Germinal center (tissue), 1 donor: ENCODE measurements at regions not wholly inside any gene's neighbourhood (a gene's known extent, or its start where the extent isn't known, plus 50 kb on each side); places are given as distances from the start of the nearest gene placed in this dataset.

Experiments used
- DNase-seq: peaks from one replicate; pipeline ENCODE4 v3.0.0; 2012; ENCODE audit warnings: mixed read lengths, low spot score

DNA sequence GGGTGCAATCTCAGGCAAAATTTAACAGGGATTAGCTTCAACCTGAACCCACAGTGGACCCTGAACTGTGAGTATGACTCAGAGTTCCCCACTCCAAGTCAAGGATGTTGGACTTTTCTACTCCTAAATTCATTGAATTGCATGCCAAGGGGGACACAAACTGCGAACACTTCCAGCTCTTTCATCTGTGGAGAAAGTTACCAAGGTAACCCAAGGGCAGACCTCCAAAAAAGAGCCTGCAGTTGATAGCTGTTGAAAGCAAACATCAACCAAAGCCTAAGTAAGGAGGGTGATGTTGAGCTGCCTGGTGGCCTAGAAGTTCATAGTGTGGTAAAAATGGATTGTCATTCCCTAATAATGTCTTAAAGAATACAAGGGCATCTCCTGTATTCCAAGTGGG lies 1242.9 kb downstream of the C4orf33 start:
- DNase-seq = no peak

DNA sequence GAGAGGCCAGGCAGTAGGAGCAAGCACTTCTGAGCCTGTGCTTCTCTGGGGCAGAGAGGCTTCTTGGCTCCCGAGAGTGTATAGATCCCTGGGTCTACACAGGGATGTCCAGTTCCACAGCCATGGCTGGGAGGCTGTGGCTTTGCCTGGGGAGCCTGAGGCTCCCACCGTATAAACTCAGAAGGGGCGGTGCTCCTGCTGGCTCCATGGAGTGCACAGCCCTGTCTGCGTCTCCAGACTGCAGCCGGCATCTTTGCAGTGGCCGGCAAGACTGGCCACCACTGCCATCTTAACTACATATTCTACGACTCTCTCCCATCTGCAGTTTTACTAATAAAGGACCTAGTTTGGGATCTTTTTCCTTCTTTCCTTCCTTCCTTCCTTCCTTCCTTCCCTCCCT lies 1253.8 kb downstream of the C4orf33 start:
- no peak for DNase-seq

DNA sequence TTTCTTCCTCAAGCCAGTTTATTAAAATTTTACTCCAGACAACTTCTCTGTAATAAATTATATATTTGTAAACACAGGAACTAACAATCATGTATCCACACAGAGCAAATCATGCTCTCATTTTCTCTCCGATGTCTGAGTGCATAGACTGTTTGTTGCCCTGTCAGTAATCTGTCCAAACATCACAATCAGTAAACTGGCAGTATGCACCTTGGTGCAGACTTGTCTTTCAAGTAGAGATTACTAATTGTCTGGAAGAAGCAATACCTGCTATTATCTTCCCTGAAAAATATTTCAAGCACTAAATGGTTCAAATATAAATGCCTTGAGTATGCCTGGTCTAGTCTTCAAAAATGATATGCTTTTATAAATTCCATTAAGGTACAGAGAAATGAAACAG lies 1260.9 kb downstream of the C4orf33 start:
- DNase-seq = no peak

DNA sequence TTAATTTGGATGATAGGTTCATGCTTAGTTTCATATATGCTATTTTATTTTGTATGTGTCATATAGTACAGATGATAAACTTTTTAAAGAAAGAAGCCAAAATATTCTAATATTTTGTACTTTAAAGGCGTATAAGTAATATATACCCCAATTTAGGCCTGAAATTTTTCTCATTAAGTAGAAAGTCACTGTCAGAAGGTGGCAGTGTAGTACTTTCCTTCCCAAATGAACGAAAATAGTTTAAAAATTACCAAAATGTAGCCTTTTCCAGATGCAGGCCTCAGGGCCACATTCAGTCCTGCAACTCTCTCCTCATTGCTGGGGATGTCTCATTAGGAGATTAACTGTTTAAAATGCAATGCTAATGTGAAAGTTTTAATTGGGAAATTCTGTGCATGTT lies 1263.6 kb downstream of the C4orf33 start:
- no peak for DNase-seq

DNA sequence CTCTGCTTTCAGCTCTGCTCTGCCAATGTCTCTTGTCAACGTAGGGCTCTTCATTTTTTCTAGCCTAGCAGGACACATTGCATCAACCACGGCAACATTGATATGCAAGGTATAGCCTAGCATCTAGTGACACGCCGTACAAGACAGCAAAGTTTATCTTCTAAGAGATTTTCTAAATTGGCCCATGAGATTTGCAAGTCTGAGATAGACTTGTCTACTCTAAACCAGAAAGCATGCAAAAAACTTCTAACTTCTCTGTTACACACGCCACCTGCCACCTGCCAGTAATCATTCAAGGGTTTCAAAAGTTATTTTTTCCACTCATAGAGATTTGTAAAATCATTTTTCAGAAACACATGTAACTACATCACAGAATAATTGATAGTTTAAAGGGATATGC lies 1265.7 kb downstream of the C4orf33 start:
- no peak for DNase-seq

DNA sequence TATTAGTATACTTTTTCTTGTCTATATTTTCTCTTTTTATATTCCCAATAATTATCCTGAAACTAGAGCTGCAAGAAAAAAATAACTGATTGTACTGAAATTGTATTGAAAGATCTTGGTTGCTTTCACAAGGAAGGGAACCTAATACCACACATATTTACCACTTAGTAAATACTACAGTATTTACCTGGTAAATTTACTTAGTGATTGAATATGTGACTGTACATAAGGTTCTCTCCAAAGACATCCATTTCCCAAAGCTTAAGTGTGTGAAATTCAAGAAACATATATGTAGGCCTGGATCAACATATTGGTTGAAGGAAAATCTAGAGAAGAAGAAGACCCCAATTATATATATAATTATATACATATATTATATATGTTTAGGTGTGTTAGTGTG lies 1272.7 kb downstream of the C4orf33 start:
- DNase-seq = no peak

DNA sequence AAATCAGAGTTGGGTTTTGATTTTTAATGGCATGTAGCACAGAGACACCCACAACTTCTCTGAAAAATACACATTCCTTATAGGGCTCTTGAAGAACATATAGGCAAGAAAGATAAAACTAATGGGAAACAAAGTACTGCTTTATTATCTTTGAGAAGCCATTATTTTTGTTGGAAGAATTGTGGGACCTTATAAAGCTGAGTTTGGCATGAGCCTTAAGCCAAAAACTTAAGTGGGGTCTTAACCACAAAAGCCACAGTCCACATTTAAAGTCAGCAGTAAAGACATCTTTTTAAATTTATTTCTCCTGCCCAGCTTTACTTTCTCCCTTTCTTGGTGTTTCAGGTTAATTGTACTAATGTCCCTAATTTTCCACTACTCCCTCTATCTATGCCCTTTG lies 1297.3 kb downstream of the C4orf33 start:
- no peak for DNase-seq

DNA sequence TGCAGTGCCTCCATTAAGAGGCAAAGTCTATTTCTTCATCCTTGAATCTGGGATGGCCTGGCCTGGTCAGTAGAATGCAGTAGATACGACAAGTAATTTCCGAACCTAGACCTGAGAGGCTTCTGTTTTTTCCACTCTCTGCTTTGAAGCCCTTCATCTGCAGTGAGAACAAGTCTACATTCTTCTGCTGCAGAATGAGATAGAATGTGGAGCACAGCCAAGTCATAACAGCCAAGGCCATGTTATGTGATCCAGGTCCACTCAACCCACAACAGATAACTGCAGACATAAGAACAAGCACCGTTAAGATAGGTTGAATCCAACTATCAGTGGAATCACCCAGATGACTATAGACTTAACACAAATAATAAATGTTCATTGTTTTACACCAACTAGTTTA lies 1297.7 kb downstream of the C4orf33 start:
- DNase-seq = no peak

DNA sequence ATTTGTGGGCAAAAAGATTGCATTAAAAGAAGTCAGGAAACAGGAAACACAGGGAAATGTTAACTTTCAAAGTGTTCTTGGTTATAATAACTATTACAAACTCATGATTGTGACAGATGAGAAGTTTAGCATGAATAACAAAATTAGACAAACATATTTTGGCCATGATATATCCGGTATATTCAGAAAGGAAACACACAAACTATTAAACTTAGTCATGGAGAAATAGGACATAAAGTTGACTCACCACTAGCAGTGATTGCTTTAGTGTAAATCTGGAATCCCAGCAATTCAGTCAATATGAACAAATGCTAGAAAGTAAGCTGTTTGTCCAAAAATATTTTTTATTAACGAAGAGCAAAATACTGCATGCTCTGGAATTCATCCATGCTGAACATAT lies 1299.9 kb downstream of the C4orf33 start:
- DNase-seq = no peak

DNA sequence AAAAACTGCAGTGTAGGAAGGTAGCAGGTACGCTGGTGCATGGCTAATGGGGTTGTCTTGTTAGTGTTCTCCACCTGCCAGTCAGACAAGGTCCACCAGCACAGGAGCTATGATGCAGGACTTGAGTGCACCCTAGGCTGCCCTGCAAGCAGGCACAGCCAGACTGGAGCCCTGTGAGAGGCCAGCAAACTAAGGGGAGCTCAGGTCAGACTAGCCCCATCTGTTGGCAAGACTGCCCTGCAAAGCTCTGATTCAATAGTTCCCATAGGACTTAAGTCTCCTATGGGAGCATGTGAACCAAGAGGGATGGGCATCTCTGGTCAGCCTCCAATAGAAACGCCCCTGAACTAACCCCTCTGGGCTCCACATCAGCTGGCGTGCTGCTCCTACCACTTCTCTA lies 1307.3 kb downstream of the C4orf33 start:
- no peak for DNase-seq

DNA sequence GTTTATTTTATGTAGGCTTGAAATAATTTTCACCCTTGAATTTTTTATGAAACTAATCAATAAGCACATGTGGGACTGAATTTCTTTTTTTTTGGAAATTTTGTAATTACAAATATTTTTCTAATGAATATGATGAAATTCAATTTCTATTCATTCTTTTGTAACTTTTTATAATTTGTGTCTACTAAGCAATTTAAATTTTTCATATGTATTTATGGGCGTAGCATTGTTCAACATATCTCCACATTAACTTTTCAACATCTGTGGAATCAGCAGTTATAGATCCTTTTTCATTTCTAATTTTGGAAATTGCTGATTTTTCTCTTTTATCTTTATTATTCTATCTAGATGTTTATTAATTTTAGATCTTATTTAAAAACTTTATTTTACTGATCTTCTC lies 1320.3 kb downstream of the C4orf33 start:
- no peak for DNase-seq

DNA sequence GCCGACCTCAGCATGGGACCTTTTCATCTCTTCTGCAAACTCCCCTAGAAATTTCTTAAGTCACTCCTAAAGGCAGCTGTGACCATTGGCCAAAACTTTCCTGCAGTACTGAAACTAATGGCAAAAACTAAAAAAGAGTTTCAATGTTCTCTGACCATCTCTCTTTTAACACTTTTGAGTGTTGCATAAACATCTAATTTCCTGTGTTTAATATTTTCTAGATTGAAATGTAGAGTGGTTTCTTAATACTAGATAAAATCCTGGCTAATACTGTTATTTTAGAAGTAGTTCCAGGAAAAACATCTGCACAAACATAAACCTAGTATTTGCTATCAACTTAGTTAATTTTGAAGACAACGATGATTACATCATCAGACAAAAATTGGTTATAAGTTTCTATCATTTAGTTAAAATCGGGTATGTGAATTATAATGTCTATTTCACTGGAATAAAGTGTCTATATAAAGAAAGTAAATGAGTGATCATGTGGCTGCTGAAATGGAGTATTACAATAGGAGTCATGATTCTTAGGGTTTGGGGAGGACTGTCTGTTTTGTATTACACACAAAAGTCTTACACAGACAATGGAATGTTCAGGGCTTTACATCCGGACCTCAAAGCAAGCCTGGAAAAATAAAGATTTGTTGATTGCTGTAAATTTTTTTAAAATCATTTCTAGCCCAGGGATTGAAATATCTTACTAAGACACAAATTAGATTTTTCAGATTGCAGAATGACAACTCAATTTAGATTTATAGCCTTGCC lies 1323.4 kb downstream of the C4orf33 start:
- no peak for DNase-seq

DNA sequence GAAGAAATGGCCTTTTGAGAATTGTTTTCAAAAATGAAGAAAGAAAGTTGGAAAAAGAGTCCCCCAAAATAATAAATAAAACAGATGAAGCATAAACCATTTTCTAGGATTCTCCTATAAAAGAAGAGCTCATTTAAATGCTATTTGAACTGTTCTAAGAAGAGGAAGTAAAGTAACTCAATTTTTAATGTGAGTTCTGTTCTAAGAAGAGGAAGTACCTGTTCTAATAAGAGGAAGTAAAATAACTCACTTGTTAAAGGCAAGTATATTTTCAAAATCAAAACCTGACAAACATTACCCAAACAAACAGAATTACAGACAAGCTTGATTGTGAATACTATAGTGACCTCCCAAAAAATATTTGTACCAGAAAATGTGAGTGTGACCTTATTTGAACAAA lies 1326.3 kb downstream of the C4orf33 start:
- no peak for DNase-seq

DNA sequence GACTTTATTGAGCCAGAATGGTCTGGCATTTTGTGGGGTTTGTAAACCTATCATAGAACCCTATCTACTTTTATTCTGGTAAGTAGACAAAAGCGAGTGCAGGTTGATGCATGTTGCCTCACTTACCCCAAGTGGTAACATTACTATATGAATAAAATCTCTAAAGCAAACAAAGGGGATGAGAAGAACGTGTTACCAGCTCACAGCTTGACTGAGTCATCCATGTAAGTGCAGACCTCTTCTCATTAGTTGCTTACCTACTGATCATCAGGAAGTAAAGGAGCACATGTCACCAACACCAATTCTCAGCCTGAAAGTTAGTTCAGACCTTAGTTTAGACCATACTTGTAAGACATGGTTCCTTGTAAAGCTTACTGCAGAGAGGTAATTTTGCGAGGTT lies 1328.3 kb downstream of the C4orf33 start:
- DNase-seq = no peak

DNA sequence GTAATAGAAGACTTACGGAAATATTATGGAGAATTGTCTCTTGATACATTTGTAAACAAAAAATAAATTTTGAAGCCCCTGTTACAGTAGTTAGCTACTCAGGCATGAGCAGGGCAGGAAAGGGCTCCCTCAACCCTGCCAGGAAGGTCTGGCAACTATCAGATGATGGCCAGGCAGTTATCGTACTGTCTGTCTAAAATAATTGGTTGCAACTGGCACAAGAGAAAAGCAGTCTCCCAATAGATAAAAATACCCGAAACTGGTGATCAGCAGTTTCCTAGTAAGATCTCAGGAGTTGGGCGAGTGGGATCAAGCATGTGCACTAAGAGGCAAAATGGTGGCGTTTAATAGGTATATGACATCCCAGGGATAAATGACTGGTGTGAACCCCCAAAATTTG lies 1336.3 kb downstream of the C4orf33 start:
- no peak for DNase-seq

DNA sequence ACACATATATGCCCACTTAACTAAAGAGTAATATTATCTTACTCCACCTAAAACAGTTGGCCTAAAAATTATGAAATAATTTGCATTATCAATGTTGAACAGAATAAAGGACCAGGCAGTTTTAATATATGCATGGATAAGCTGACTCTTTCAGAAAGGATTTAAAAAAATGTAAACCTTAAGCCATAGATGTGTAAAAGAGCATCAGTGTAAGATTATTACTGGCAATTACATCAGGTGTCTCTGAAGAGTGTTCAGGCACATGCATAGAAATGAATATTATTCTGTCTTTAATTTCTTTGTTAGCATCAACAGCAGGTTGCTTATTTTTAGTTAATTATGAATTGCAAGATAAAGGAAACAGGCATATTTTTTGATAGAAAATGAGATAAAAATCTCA lies 1353.8 kb downstream of the C4orf33 start:
- DNase-seq = no peak

DNA sequence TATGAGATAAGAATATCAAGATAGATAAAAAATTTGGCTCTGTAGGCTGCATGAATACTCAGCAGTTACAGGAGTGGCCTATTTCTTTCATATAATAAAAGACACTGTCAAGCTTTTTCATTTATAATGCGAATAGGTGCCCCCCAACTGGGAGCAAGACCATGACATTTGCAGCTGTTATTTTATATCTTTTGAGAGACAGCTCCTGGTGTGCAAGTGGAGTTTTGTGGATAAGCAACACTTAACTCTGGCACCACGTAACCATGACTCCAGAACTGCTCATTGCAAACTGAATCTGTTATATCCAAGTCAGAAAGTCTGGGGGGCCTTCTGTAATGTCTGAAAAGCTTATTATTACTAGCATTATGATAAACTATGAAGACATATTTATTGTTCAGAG lies 1372.4 kb downstream of the C4orf33 start:
- no peak for DNase-seq

DNA sequence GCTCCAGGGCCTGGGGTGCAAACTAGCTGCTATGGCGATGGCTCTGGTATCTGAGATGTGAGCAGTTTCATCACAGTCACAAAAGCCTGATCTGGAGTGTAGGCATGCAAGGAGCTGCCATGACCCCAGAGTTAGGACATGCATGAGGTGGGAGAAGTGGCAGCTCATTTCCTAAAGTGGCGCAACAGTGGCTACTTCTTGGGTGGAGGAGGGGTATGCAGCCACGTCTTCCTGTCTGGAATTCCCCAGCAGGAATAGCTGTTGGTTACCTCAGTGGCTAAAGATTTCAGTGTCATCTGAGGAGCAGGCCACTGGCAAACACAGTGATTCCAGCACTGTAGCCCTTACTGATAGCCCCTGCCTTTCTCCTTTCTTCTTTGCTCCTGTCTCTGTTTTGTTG lies 1382.5 kb downstream of the C4orf33 start:
- no peak for DNase-seq

DNA sequence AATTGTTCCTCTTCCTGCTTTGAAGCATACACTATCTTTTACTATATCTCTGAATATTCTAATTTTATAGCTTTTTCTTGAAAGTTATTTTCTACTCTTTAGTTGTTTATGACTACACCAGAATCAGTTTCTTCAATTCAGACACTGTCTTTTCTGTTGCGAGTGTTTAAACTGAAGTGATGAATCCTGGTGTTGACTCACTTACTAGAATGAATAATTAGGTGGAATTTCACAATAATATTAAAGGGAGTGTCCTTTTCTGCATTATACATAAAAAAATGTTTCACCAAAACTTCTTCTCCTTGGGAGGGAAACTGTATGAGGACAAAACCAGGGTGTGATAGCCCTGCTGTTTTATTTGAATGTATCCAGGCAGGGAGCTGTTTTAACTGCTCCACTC lies 1383.1 kb downstream of the C4orf33 start:
- DNase-seq = no peak

DNA sequence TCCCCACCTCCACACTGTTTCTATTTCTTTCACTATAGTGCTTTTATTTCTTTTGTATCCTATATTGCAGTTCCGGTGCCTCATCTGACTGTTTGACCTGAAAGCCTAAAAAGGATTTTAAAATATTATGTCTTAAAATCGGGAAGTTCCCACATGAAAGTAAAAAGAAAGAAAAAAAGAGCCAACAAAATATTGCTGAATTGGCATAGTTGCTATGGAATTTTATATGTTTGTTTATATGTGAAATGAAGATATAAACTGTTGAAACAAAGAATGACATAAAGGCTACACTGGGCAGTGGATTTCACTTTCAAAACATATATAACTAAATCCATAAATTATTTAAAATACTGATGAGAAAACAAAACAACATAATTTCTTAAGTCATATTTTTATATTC lies 1383.7 kb downstream of the C4orf33 start:
- no peak for DNase-seq

DNA sequence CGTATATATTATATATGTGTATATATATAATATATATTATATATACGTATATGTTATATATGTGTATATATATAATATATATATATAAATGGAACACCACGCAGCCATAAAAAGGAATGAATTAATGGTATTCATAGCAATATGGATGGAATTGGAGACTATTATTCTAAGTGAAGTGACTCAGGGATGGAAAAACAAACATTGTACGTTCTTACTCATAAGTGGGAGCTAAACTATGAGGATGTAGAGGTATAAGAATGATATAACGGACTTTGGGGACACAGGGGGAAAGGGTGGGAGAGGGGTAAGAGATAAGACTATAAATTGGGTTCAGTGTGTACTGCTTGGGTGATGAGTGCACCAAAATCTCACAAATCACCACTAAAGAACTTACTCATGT lies 1388.9 kb downstream of the C4orf33 start:
- DNase-seq = no peak

DNA sequence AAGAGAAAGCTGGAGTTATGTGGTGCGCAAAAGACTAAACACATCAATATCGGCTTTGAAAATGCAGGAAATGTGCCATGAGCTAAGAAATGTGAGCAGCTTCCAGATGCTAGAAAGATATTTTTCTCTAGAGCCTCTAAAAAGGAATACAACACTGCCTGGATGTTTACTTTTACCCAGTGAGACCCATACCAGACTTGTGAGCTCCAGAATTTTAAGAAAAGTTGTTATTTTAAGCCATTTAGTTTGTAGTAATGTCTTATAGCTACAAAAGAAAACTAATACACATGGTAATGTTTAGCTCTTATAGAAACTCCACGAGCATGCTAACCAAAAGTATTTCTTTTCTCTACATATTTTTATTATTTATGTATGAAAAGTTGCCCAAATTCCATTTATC lies 1389.4 kb downstream of the C4orf33 start:
- no peak for DNase-seq

DNA sequence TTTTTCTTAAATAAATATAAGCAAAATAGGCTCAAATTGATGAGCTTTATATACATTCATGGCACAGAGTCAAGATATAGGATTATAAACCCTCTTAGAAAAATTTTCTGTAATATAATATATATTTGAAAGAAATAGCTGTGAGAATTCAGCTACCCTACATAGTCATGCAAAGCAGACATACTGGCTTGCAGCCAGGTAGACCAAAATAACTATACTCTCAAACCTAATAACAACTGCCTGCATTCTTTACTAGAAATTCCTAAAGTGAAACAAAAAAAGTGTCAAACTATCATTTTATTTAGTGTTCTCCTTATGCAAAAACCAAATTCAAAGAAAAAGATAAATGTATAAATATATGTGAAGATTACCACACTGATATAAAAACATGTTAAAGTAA lies 1390.2 kb downstream of the C4orf33 start:
- no peak for DNase-seq

DNA sequence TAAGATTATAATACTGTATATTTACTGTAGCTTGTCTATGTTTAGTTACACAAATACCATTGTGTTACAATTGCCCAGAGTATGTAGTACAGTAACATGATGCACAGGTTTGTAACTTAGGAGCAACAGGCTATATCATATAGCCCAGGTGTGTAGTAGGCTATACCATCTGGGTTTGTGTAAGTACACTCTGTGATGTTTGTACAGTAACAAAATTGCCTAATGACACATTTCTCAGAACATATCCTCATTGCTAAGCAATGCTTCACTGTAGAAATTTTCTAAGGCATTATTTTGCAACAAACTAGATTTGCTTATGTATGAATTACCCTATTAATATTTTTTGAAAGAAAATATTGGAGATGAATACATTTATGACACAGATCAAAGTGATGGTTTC lies 1390.9 kb downstream of the C4orf33 start:
- DNase-seq = no peak

DNA sequence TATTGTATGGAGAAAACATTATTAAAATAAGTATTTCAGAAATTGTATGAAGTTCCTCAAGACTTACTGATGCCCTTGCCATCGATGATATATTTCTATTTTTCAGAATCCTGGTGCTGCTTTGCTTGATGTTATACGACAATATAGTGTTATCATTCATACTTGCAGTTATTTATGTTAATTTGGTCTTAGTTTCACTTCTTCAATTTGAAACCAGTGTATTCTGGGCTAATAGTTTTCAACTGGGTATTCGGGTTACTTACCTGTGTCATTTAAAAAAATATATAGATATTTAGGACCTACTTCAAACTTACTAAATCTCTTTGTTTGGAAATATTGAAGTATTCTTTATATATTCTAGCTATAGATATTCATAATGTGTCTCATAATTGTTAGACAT lies 1414.7 kb downstream of the C4orf33 start:
- DNase-seq = no peak
